GM19035 (cell line): ENCODE measurements at regions not wholly inside any gene's neighbourhood (a gene's known extent, or its start where the extent isn't known, plus 50 kb on each side); places are given as distances from the start of the nearest gene placed in this dataset.
"Not testable (repeated sequence)": the region's sequence is repeated elsewhere in the genome, so short reads cannot be mapped to it uniquely, and the experiment has no call there.

ENCODE experiments used
- ATAC-seq: cut with Tn5 transposase; IDR thresholded peaks from one replicate; pipeline ENCODE4 v1.9.1; 2021; ENCODE audit not compliant: unreplicated experiment

- no peak for ATAC-seq
Observed at GRCh38 chr3:168801794-168802193, 706.1 kb upstream of the GOLIM4 start.

GRCh38 chr3:168796339-168796738 is 700.6 kb upstream of the GOLIM4 start:
- ATAC-seq = no peak

DNA sequence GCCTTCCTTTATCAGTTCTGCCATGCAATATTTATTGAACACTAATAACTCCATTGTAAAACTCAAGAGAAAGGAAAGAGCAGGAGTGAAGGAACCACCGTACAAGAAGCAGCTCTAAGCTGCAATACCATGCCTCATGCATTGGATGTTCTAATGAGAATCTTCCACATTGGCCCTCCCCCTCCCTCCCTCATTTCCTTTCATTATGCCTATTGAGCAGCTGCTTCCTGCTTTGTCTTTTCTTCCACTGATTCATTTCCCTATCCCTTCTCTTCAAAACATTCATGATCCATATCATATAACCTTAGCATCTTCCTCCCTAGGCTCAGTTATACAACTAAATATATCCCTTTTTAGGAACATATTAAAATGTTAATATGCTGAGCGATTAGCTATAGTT is 698.7 kb upstream of the GOLIM4 start:
- no peak for ATAC-seq

GRCh38 chr3:168782193-168782592 is 686.5 kb upstream of the GOLIM4 start:
- ATAC-seq = no peak

DNA sequence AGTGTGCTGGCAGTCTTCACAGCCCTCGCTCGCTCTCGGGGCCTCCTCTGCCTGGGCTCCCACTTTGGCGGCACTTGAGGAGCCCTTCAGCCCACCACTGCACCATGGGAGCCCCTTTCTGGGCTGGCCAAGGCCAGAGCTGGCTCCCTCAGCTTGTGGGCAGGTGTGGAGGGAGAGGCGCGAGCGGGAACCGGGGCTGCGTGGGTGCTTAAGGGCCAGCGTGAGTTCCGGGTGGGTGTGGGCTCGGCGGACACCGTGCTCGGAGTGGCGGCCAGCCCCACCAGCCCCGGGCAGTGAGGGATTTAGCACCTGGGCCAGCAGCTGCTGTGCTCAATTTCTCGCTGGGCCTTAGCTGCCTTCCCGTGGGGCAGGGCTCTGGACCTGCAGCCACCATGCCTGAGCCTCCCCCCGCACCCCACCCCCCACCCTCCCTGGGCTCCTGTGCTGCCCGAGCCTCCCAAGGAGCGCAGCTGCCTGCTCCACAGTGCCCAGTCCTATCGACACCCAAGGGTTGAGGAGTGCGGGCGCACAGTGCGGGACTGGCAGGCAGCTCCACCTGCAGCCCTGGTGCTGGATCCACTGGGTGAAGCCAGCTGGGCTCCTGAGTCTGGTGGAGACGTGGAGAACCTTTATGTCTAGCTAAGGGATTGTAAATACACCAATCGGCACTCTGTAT is 684.4 kb upstream of the GOLIM4 start:
- ATAC-seq = not testable (repeated sequence)

- no peak for ATAC-seq
Observed at GRCh38 chr3:168753724-168754123, 658.0 kb upstream of the GOLIM4 start.

- no peak for ATAC-seq
Observed at GRCh38 chr3:168752339-168752738, 656.6 kb upstream of the GOLIM4 start.

DNA sequence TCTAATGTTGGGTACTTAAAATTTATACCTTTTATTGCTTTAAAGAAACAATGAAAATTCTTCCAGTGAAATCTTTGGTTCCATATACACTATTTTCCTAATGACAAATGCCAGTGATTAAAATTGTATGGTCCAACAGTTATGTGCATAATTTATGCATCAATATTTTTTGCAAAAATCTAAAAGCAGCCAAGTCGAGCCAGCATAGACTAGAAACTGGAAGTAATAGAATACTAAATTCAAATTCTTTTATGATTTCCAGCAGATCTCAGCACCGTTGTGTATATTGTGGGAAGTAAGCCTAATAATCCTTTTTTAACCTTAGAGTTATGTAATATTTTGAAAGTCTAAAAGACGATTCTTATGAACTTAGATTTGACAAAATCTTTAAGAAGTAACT is 652.0 kb upstream of the GOLIM4 start:
- no peak for ATAC-seq

DNA sequence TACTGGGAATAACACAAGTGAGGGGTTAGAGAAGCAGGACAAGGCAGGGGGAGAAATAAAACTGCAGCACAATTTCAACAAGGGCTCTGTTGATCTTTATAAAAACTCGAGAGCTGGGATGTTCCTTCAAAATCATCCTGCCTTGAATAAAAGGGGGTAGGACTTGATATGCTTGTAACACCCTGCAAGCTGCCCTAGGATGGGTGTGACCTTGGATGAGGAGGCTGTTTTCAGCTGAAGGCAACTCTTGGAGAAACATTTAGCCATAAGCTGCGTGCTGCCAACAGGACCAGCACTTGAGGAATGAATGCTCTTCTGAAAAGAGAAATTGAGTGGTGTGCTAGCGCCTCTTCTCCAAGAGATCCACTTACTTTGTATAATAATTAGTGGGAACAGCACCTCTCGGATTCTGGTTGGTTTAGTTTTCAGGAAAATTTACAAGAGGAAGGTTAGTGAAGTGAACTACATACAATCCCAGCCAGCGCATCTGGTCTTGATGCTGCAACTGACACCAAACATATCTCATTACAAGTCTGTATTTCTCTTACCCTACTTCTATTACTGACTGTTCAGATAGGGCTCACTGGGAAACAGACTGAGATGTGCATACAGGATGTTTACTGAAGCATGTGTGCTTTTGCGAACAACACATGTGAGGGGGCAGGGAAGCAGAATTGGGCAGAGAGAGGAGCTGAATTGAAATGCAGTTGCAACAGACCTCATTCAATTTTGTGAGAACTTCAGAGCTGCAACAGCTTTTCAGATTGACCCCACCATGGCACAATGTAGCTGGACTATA is 643.0 kb upstream of the GOLIM4 start:
- no peak for ATAC-seq

DNA sequence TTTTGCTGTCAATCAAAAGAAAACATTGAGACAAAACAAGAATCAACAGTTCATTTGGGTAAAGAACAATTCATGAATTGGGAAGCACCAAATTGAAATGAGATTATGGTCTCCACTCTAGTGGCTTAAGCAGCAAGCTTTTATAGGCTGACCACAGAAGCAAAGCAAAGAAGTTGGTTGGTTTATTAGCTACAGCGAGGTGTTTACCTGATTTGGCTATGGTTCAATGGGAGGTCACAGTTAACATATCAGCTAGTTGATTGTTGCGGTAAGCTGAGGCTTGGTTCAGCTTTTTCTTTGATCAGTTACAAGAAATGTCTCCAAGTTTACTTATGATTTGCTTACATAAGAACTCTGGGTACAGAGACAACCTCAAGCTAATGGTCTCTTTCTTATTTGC is 640.5 kb upstream of the GOLIM4 start:
- ATAC-seq = no peak

DNA sequence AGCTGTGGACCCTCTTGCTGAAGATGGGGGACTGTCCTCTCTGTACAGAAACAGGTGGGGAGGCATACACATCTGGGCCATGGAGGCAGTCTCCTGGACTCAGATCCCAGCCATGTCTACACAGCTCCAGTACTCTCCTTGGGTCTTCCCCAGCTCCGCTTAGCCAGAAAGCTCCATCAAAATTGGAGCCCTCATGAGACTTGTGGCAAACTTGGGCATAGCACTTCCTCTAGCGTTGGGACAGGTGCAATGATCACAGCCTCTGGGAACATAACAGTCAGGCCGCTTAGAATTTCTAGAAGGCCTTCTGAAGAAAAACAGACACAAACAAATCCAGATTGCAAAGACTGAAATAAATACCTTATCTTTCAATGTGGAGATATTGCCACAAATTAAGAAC is 634.3 kb upstream of the GOLIM4 start:
- ATAC-seq = no peak

DNA sequence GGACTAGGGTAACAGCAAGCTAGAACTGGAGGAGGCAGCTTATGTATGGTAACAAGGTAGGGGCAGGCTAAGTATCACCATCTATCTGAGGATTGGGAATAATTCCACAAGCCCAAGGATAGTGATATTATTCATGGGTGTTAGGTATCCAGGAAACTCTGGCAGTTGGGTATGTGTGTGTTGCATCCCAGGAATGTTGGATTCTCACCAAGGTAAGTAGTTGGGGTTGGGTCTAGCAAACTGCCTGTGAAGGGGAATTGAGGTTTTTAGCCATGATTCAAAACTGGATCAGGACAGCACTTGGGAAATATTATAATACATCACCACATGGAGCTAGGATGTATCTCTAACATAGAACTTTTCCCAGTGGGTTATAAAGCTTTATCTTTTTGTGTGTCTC is 626.4 kb upstream of the GOLIM4 start:
- no peak for ATAC-seq

GRCh38 chr3:168714609-168715240 is 619.0 kb upstream of the GOLIM4 start:
- ATAC-seq = peak; percentile 97

- no peak for ATAC-seq
Observed at GRCh38 chr3:168709073-168709472, 613.3 kb upstream of the GOLIM4 start.

DNA sequence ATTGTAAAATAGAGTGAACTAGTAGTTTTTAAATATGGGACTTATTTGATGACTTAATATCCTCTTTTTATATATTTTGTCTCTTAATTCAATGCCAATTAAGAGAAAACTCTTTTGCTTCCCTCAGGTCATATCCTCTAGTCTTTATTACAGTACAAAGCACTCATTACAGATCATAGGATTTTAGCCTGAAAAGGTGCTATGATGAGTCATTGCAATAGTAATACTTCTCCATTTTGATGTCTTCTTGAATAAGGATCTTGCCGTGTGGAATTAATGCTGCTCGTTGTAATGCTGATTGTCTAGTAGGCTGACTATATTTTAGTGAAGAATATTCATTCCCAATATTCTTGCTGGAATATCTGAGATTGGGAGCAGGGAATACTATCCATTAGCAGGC is 612.2 kb upstream of the GOLIM4 start:
- peak; percentile 64 for ATAC-seq

DNA sequence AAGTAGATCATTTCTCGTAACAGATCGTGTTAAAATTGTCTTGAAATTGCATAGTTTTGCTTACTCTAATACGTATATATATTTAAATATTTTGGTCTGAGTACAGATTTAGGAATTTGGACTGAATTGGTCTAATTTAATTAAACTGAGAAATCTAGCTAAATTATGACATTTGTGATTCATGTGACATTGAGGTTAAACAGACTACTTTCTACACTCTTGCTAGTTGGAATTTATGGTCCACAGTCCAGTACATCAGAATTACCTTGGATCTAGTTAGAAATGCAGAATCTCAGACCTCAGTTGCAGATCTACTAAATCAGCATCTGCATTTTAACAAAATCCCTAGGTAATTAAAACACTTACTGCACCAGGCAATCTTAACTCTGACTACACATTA is 609.7 kb upstream of the GOLIM4 start:
- no peak for ATAC-seq

DNA sequence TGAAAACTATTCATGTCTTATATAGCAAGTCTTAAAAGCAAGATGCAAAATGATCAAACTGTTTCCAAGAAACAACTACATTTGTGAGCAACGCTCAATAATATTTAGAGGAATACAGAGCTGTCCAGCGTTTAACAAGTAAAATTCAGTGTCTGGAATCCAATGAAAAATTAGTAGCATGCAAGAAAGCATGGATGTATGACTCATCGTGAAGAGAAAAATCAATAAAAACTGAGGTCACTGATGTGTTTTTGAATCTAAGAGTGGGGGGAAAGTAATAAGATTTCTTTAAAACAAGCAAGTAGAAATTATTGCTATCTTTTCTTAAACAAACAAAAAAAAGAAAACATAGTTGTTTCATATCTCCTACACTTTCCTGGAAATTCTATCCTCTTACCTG is 600.3 kb upstream of the GOLIM4 start:
- ATAC-seq = no peak

GRCh38 chr3:168693870-168694269 is 598.1 kb upstream of the GOLIM4 start:
- ATAC-seq = no peak

- no peak for ATAC-seq
Observed at GRCh38 chr3:168688267-168688666, 592.5 kb upstream of the GOLIM4 start.

GRCh38 chr3:168684519-168684918 is 588.8 kb upstream of the GOLIM4 start:
- ATAC-seq = no peak

DNA sequence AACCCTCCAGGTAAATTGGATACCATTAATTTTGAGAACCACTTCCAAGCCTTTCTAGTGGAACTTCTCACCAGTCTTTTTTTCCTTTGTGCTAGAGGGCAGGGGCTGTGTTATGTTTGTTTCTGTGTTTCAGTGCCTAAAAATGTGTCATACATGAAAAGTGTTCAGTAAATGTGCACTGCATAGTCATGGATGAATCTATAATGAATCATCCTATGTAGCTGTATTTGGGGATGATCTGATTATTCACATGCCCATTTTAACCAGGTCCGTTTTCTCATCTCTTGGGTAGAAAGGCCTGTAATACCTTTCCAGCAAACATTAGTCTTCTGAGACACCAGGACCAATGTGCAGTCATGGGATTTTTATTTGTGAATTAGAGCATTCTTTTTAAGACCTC is 583.0 kb upstream of the GOLIM4 start:
- no peak for ATAC-seq

GRCh38 chr3:168671091-168671490 is 575.4 kb upstream of the GOLIM4 start:
- no peak for ATAC-seq
